Subcutaneous abdominal adipose tissue (tissue), 5 donors: ENCODE measurements at regions not wholly inside any gene's neighbourhood (a gene's known extent, or its start where the extent isn't known, plus 50 kb on each side); places are given as distances from the start of the nearest gene placed in this dataset.

Experiments used
- H3K27ac ChIP-seq: one replicate; pipeline ENCODE4 v1.7.0; 2013; ENCODE audit warnings: low read depth, mild to moderate bottlenecking, inconsistent platforms, low read length, moderate library complexity
- H3K27me3 ChIP-seq, 5 donors: one replicate each; pipeline ENCODE4 v1.7.0; 2013; ENCODE audit warnings: low read length in 5 of 5, inconsistent platforms in 1 of 5; ENCODE audit not compliant: control insufficient read depth in 5 of 5, insufficient read depth in 4 of 5
- H3K36me3 ChIP-seq, 5 donors: one replicate each; pipeline ENCODE4 v1.7.0; 2013; ENCODE audit warnings: low read length in 5 of 5; ENCODE audit not compliant: control insufficient read depth in 5 of 5, insufficient read depth in 5 of 5
- H3K4me1 ChIP-seq, 5 donors: one replicate each; pipeline ENCODE4 v1.7.0; 2013; ENCODE audit warnings: low read length in 5 of 5, mild to moderate bottlenecking in 3 of 5, moderate library complexity in 1 of 5; ENCODE audit not compliant: control insufficient read depth in 5 of 5, insufficient read depth in 5 of 5
- H3K4me3 ChIP-seq, 5 donors: one replicate each; pipeline ENCODE4 v1.7.0; 2013; ENCODE audit warnings: low read length in 5 of 5, low read depth in 1 of 5
- H3K9ac ChIP-seq, 5 donors: one replicate each; pipeline ENCODE4 v1.7.0; 2013; ENCODE audit warnings: low read length in 5 of 5, mild to moderate bottlenecking in 4 of 5, moderate library complexity in 3 of 5
- H3K9me3 ChIP-seq, 5 donors: one replicate each; pipeline ENCODE4 v1.7.0; 2013; ENCODE audit warnings: low read length in 5 of 5; ENCODE audit not compliant: control insufficient read depth in 5 of 5
- donor health status: healthy.
- donor health status: healthy.
- donor health status: healthy.
- donor health status: healthy.
- donor health status: healthy.

DNA sequence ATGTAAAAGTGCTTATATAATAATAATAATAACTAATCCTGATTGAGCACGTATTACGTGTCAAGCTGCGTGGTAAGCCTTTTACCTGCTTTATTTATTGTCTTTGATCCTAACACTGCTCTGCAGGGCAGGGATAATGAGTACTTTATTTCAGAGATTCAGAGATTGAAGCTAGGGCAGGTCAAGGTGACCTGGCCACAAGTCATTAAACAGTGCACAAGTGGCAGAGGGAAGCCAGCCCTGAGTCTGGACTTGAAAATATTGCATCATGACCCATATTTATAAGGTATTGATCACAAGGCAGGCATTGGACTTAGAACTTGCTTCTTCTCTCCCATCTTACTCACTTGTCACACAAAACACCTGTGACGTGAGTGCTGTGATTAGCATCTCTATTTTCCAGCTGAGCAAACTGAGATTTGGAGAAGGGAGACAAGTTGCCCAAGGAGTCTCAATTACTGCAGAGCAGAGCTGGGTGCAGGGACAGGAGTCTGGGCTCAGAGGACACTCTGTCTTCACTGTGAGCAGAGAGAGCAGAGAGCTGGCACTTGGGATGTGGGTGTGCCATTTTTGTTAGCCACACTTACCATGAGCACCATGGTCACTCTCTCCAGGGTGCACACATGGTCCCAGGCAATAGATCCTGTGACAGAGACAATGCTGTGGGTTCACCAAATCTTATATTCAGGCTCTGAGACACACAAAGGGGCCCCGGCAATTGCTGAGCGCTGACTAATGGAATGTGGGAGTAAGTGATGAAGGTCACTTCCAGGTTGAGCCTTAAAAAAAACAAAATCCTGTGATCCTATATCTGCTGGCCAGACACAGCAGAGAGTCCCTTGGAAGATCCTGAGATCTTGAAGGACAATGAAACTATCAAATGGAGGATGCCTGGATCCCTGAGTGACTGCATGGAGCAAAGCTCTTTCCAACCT, 113.2 kb upstream of the MED13L start:
- Histone ChIP-seq H3K27ac (no peak overlapping the region), H3K9ac (no peak overlapping the region), H3K9me3 (peaks cover 4 to 12% (median 9%) of the 10 kb centered on the region in 5 donors), H3K36me3 (no peaks in the 10 kb centered on the region), H3K4me3 (no peak overlapping the region), H3K4me1 (no peaks in the 10 kb centered on the region), H3K27me3 (peaks cover 0 to 5% (median 0%) of the 10 kb centered on the region in 5 donors)

DNA sequence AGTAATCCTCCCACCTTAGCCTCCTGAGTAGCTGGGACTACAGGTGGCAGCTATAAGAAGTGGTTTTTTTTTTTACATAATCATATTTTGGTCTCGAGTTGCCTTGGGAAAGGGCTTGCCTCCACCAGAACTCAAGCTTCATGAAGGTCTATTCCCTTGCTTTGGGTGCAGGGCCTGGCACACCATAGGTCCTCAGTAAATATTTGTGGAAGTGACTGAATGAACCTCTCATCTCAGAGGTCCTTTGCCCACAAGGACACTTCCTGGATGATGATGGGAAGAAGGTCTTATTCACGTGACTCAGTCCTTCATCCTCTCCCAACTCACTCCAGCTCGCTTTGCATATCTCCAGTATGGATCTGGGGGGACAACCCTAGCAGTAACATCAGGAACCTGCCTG, 114.0 kb upstream of the MED13L start:
- H3K27ac ChIP-seq: no peak overlapping the region
- H3K36me3 ChIP-seq: no peaks in the 10 kb centered on the region
- no peak overlapping the region for H3K9ac ChIP-seq
- H3K9me3 ChIP-seq: peaks cover 4 to 12% (median 9%) of the 10 kb centered on the region in 5 donors
- peaks cover 0 to 5% (median 0%) of the 10 kb centered on the region in 5 donors for H3K27me3 ChIP-seq
- no peak overlapping the region for H3K4me3 ChIP-seq
- no peaks in the 10 kb centered on the region for H3K4me1 ChIP-seq

DNA sequence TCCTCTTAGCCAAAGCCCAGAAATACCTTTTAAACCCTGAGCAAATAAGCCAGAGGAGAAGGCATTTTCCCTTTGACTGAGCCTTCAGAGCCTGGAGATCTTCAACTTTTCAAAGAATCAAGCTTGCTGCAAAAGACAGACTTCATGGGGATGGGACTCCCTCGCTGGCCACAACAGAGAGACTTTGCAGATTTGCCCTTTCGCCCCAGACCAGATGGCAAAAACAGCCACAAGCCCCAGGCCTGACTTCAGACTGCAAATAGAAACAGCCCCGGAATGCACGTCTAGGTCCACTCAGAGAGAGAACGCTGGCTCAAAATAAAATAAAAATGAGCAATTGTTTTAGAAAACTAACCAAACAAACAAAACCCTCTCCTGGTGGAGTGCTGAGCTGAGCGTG, 114.6 kb upstream of the MED13L start:
- peaks cover 0 to 4% (median 0%) of the 10 kb centered on the region in 5 donors for H3K27me3 ChIP-seq
- no peaks in the 10 kb centered on the region for H3K4me1 ChIP-seq
- no peak overlapping the region for H3K4me3 ChIP-seq
- H3K27ac ChIP-seq: no peak overlapping the region
- no peaks in the 10 kb centered on the region for H3K36me3 ChIP-seq
- H3K9me3 ChIP-seq: peaks cover 4 to 12% (median 9%) of the 10 kb centered on the region in 5 donors
- no peak overlapping the region for H3K9ac ChIP-seq

DNA sequence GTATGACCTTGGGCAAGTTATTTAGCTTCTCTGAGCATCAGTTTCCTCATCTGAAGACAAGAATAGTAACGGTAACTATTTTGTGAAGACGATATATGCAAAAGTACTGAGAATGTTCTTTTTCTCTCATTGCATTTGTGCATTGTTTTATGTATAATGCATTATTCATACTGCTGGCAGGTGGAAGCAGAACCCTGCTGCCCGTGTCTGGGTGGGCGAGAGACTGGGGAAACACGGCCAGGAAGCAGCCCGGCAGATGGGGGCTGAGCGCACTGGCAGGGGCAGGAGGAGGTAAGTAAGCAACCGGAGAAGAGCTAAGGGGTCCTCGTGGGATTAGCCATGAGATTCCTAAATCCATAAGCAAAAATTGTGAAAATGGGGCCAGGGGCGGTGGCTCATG, 115.8 kb upstream of the MED13L start:
- Histone ChIP-seq H3K4me1 (no peaks in the 10 kb centered on the region), H3K36me3 (no peaks in the 10 kb centered on the region), H3K27ac (no peak overlapping the region), H3K4me3 (no peak overlapping the region), H3K9me3 (peaks cover 4 to 18% (median 13%) of the 10 kb centered on the region in 5 donors), H3K27me3 (peaks cover 0 to 3% (median 0%) of the 10 kb centered on the region in 5 donors), H3K9ac (no peak overlapping the region)

DNA sequence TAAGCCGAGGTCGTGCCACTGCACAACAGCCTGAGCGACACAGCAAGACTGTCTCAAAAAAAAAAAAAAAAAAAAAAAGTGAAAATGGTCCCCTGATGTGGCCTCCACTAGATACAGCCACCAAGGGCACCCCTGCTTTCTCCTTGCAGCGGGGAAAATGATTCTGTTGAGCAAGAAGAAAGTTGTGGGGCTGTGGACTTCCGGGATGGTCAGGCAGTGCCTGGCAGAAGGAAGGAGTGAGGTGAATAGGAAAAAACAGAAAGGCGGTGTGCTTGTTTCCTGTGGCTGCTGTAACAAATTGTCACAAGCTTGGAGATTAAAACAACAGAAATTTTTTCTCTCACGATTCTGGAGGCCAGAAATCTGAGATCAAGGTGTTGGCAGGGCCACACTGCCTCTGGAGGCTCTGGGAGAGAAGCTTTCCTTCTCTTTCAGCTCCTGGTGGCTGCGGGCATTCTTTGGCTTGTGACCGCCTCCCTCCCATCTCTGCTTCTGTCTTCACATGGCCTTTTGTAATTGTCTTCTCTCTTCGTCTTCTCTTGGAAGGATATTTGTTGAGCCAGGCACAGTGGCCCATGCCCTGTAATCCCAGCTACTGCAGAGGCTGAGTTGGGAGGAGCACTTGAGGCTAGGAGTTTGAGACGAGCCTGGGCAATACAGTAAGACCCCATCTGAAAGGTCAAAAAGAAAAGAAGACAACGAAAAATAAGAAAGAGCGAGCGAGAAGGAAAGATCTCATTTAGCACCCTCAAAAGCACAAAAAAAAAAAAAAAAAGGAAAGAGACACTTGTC, 116.6 kb upstream of the MED13L start:
- Histone ChIP-seq H3K27me3 (peaks cover 0 to 3% (median 0%) of the 10 kb centered on the region in 5 donors), H3K4me1 (no peaks in the 10 kb centered on the region), H3K36me3 (no peaks in the 10 kb centered on the region), H3K27ac (no peak overlapping the region), H3K9me3 (peaks cover 4 to 21% (median 15%) of the 10 kb centered on the region in 5 donors), H3K9ac (no peak overlapping the region), H3K4me3 (no peak overlapping the region)

DNA sequence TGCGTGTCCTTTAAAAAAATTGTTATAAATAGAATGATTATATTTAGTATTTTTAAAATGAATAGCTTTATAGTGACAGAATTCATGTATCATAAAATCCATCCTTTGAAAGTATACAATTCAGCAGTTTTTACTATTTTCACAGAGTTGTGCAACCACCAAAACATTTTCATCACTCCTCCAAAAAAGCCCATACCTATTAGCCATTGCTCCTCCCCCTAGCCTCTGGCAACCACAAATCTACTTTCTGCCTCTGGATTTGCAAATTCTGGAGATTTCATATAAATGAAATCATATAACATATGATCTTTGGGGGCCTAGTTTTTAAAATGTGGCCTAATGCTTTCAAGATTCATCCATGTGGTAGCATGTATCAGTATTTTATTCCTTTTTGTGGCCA, 117.9 kb upstream of the MED13L start:
- H3K27ac ChIP-seq: no peak overlapping the region
- peaks cover 4 to 21% (median 15%) of the 10 kb centered on the region in 5 donors for H3K9me3 ChIP-seq
- no peaks in the 10 kb centered on the region for H3K4me1 ChIP-seq
- H3K9ac ChIP-seq: no peak overlapping the region
- H3K36me3 ChIP-seq: no peaks in the 10 kb centered on the region
- H3K27me3 ChIP-seq: peaks cover 0 to 3% (median 0%) of the 10 kb centered on the region in 5 donors
- no peak overlapping the region for H3K4me3 ChIP-seq

DNA sequence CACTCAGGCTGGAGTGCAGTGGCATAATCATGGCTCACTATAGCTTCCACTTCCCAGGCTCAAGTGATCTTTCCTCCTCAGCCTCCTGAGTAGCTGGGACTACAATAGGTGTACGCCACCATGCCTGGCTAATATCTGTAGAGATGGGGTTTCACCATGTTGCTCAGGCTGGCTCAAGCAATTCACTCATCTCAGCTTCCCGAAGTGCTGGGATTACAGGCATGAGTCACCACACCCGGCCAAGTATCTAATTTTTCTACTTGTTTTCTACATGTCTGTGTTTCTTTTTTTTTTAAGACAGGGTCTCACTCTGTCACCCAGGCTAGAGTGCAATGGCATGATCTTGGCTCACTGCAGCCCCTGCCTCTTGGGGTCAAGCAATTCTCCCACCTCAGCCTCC, 119.7 kb upstream of the MED13L start:
- no peaks in the 10 kb centered on the region for H3K4me1 ChIP-seq
- H3K27ac ChIP-seq: no peak overlapping the region
- no peak overlapping the region for H3K4me3 ChIP-seq
- H3K36me3 ChIP-seq: no peaks in the 10 kb centered on the region
- no peak overlapping the region for H3K9ac ChIP-seq
- no peaks in the 10 kb centered on the region for H3K27me3 ChIP-seq
- peaks cover 0 to 12% (median 3%) of the 10 kb centered on the region in 5 donors for H3K9me3 ChIP-seq

DNA sequence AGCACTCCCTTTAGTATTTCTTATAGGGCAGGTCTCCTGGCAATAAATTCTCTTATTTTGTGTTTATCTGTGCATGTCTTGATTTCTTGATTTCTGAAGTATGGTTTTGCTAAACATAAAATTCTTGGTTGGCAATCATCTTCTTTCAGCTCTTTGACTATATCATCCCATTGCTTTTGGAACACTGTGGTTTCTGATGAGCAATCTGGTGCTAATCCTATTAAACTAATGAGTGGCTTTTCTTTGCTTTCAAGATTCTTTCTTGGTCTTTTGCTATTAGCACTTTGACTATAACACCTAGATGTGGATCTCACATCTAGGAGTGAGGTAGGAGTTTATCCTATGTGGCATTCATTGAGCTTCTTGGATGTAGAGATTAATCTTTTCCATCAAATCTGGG, 120.7 kb upstream of the MED13L start:
- Histone ChIP-seq H3K27ac (no peak overlapping the region), H3K4me1 (no peaks in the 10 kb centered on the region), H3K36me3 (no peaks in the 10 kb centered on the region), H3K4me3 (no peak overlapping the region), H3K9me3 (peaks cover 0 to 12% (median 3%) of the 10 kb centered on the region in 5 donors), H3K9ac (no peak overlapping the region), H3K27me3 (no peaks in the 10 kb centered on the region)

DNA sequence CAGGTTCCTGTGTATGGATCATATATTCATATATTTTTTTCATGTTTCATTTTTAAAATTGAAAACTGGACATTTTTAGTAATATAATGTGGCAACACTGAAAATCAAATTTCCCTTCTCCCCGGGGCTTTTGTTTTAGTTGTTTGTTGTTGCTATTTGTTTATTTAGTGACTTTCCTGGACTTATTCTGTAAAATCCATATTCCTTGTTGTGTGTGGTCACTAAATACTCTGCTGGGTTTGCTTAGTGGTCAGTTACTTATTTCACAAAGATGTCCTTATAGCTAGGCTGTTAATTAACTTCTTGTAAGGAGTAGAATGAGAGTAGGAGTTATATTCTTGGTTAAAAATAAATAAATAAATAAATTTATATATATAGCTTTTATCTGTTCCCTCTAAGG, 121.6 kb upstream of the MED13L start:
- no peaks in the 10 kb centered on the region for H3K4me1 ChIP-seq
- H3K4me3 ChIP-seq: no peak overlapping the region
- H3K9me3 ChIP-seq: peaks cover 0 to 12% (median 3%) of the 10 kb centered on the region in 5 donors
- no peak overlapping the region for H3K9ac ChIP-seq
- no peaks in the 10 kb centered on the region for H3K36me3 ChIP-seq
- H3K27me3 ChIP-seq: peaks cover 0 to 2% (median 0%) of the 10 kb centered on the region in 5 donors
- no peak overlapping the region for H3K27ac ChIP-seq
